Activated naive CD4-positive, alpha-beta T cell treated with anti-CD3 and anti-CD28 coated beads for 36 hours (primary cell): ENCODE measurements at regions not wholly inside any gene's neighbourhood (a gene's known extent, or its start where the extent isn't known, plus 50 kb on each side); places are given as distances from the start of the nearest gene placed in this dataset.
"Not testable (repeated sequence)": the region's sequence is repeated elsewhere in the genome, so short reads cannot be mapped to it uniquely, and the experiment has no call there.

Experiments used
- CTCF ChIA-PET: fragments of 350-600 bp; sonication (Branson Sonifier 250); formaldehyde crosslinking; loops from one replicate; lab custom pipeline; 2021; ENCODE audit warnings: antibody characterized with exemption; lab: Charles Lee
- DNase-seq: peaks from one replicate; pipeline ENCODE4 v3.0.0-alpha.2; 2020
- H3K27ac Mint-ChIP-seq: one replicate; pipeline ENCODE4 v1.8.0; 2021; ENCODE audit warnings: mild to moderate bottlenecking, mixed read lengths
- H3K27me3 Mint-ChIP-seq: one replicate; pipeline ENCODE4 v1.8.0; 2021; ENCODE audit warnings: low read depth, mixed read lengths
- H3K36me3 Mint-ChIP-seq: one replicate; pipeline ENCODE4 v1.8.0; 2021; ENCODE audit warnings: low read depth, mixed read lengths
- H3K4me1 Mint-ChIP-seq: one replicate; pipeline ENCODE4 v1.8.0; 2021; ENCODE audit warnings: low read depth, mixed read lengths
- H3K4me3 Mint-ChIP-seq: one replicate; pipeline ENCODE4 v1.8.0; 2021; ENCODE audit warnings: mild to moderate bottlenecking, moderate library complexity, mixed read lengths
- H3K9me3 Mint-ChIP-seq: one replicate; pipeline ENCODE4 v1.8.0; 2021; ENCODE audit warnings: mixed read lengths
- intact Hi-C: fragments of 100-400 bp; cut with micrococcal nuclease; formaldehyde crosslinking; loops from one replicate; pipeline ENCODE4 v1.15.1; 2023

DNA sequence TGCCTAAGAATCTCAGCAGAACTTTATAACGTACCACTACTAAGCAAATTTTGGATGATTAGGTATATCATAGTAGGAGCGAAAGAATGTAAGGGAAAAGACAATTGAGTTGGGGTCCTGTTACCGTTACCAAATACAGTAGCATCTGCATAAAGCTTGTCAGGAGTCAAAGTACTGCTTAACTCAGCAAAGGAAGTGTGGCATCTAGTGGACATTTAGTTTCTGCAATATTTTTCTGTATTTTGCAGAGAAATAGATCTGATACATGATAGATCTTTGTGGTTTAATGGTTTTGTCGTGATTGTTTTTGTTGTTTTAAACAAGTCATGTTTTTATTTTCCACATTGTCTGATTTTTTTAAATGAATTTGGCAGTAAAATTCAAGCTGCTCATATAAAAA is 81.0 kb upstream of the SMARCAD1 start:
- no peaks in the 10 kb centered on the region for H3K36me3 Mint-ChIP-seq
- H3K27me3 Mint-ChIP-seq, result peaks cover 5% of the 10 kb centered on the region
- H3K4me3 Mint-ChIP-seq, result no peak overlapping the region
- H3K9me3 Mint-ChIP-seq, result no peaks in the 10 kb centered on the region
- no peaks in the 10 kb centered on the region for H3K4me1 Mint-ChIP-seq
- H3K27ac Mint-ChIP-seq, result no peak overlapping the region
- CTCF ChIA-PET, result interaction anchor here (0.6 to 1.4 kb wide), 2 partner anchors 221 to 284 kb away, joined by 3 read pairs; no protein-coding TSS in a partner anchor
- DNase-seq, result no peak
- intact Hi-C loops, result loop anchor here (1.0 to 5.0 kb wide), 2 partner anchors 229 to 335 kb away; no protein-coding TSS in a partner anchor

GRCh38 chr4:94127707-94128328 is 79.8 kb upstream of the SMARCAD1 start:
- Mint-ChIP-seq H3K36me3 (no peaks in the 10 kb centered on the region), H3K4me1 (no peaks in the 10 kb centered on the region), H3K27me3 (peaks cover 5% of the 10 kb centered on the region), H3K27ac (no peak overlapping the region), H3K4me3 (no peak overlapping the region), H3K9me3 (no peaks in the 10 kb centered on the region)
- DNase-seq, result no peak
- CTCF ChIA-PET, result interaction anchor here (1.0 kb wide), 1 partner anchor 230 kb away, joined by 4 read pairs; no protein-coding TSS in a partner anchor
- intact Hi-C loops, result loop anchor here (1.0 to 5.0 kb wide), 2 partner anchors 231 to 337 kb away; no protein-coding TSS in a partner anchor

- Mint-ChIP-seq H3K27ac (no peak overlapping the region), H3K4me1 (no peaks in the 10 kb centered on the region), H3K9me3 (no peaks in the 10 kb centered on the region), H3K27me3 (peaks cover 3% of the 10 kb centered on the region), H3K36me3 (no peaks in the 10 kb centered on the region), H3K4me3 (no peak overlapping the region)
- CTCF ChIA-PET, result no interaction called here
- no peak for DNase-seq
- intact Hi-C loops, result no loop called here
These were observed 76.5 kb upstream of the SMARCAD1 start for GRCh38 chr4:94131212-94131611.

- Mint-ChIP-seq H3K4me1 (no peaks in the 10 kb centered on the region), H3K27ac (no peak overlapping the region), H3K4me3 (no peak overlapping the region), H3K9me3 (no peaks in the 10 kb centered on the region), H3K36me3 (no peaks in the 10 kb centered on the region), H3K27me3 (peaks cover 5% of the 10 kb centered on the region)
- CTCF ChIA-PET, result no interaction called here
- DNase-seq, result no peak
- intact Hi-C loops, result no loop called here
These were observed 72.0 kb upstream of the SMARCAD1 start for GRCh38 chr4:94135701-94136100.

- no peak overlapping the region for H3K4me3 Mint-ChIP-seq
- H3K27me3 Mint-ChIP-seq, result peaks cover 5% of the 10 kb centered on the region
- no peak overlapping the region for H3K27ac Mint-ChIP-seq
- H3K9me3 Mint-ChIP-seq, result no peaks in the 10 kb centered on the region
- intact Hi-C loops, result no loop called here
- no peaks in the 10 kb centered on the region for H3K36me3 Mint-ChIP-seq
- CTCF ChIA-PET, result no interaction called here
- no peaks in the 10 kb centered on the region for H3K4me1 Mint-ChIP-seq
- no peak for DNase-seq
These were observed 67.6 kb upstream of the SMARCAD1 start for GRCh38 chr4:94139931-94140612.

GRCh38 chr4:94141001-94141400 is 66.7 kb upstream of the SMARCAD1 start:
- no peaks in the 10 kb centered on the region for H3K9me3 Mint-ChIP-seq
- H3K36me3 Mint-ChIP-seq, result no peaks in the 10 kb centered on the region
- H3K27me3 Mint-ChIP-seq, result peaks cover 5% of the 10 kb centered on the region
- H3K27ac Mint-ChIP-seq, result no peak overlapping the region
- intact Hi-C loops, result no loop called here
- DNase-seq, result no peak
- no peak overlapping the region for H3K4me3 Mint-ChIP-seq
- no peaks in the 10 kb centered on the region for H3K4me1 Mint-ChIP-seq
- CTCF ChIA-PET, result no interaction called here

DNA sequence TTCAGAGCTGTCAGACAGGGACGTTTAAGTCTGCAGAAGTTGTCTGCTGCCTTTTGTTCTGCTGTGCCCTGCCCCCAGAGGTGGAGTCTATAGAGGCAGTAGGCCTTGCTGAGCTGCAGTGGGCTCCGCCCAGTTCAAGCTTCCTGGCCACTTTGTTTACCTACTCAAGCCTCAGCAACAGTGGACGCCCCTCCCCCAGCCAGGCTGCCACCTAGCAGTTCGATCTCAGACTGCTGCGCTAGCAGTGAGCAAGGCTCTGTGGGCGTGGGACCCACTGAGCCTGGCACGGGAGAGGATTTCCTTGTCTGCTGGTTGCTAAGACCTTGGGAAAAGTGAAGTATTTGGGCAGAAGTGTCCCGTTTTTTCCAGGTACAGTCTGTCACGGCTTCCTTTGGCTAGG is 59.6 kb upstream of the SMARCAD1 start:
- H3K4me3 Mint-ChIP-seq, DNase-seq, intact Hi-C loops, H3K9me3 Mint-ChIP-seq, H3K36me3 Mint-ChIP-seq, H3K27ac Mint-ChIP-seq, CTCF ChIA-PET, H3K4me1 Mint-ChIP-seq: not testable (repeated sequence)
- peaks cover 11% of the 10 kb centered on the region for H3K27me3 Mint-ChIP-seq

DNA sequence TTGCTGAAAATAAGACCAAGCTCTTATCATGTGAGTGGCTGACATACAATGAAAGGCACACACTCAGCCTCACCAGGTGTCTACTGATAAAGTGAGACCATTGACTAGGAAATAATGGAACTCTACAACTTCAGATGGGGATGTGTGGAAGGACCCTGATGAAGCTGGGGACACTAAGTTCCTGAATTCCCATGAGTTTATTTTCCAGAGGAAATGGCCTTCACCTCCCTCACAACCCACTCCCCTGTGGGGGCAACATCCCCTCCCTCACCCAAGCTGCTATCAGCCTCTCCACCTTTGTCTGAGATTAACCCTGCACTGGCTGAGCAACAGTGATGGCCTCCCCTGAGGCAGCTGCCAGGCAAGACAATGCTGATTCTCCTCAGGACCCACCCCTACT is 55.2 kb upstream of the SMARCAD1 start:
- intact Hi-C loops, result no loop called here
- Mint-ChIP-seq H3K27me3 (peaks cover 13% of the 10 kb centered on the region), H3K27ac (no peak overlapping the region), H3K4me3 (no peak overlapping the region), H3K36me3 (no peaks in the 10 kb centered on the region), H3K4me1 (no peaks in the 10 kb centered on the region), H3K9me3 (no peaks in the 10 kb centered on the region)
- CTCF ChIA-PET, result no interaction called here
- no peak for DNase-seq

- H3K9me3 Mint-ChIP-seq, H3K4me3 Mint-ChIP-seq, intact Hi-C loops, DNase-seq, H3K4me1 Mint-ChIP-seq, CTCF ChIA-PET, H3K36me3 Mint-ChIP-seq, H3K27ac Mint-ChIP-seq, H3K27me3 Mint-ChIP-seq: not testable (repeated sequence)
These were observed 52.3 kb upstream of the SMARCAD1 start for GRCh38 chr4:94155404-94155803.

- CTCF ChIA-PET, result no interaction called here
- no peak overlapping the region for H3K27ac Mint-ChIP-seq
- DNase-seq, result no peak
- peaks cover 3% of the 10 kb centered on the region for H3K4me1 Mint-ChIP-seq
- H3K9me3 Mint-ChIP-seq, result peaks cover 2% of the 10 kb centered on the region
- H3K27me3 Mint-ChIP-seq, result peaks cover 7% of the 10 kb centered on the region
- H3K36me3 Mint-ChIP-seq, result no peaks in the 10 kb centered on the region
- H3K4me3 Mint-ChIP-seq, result no peak overlapping the region
- intact Hi-C loops, result no loop called here
These were observed 50.8 kb upstream of the SMARCAD1 start for GRCh38 chr4:94156826-94157225.
